Breast epithelium (tissue), 4 donors: ENCODE measurements at regions not wholly inside any gene's neighbourhood (a gene's known extent, or its start where the extent isn't known, plus 50 kb on each side); places are given as distances from the start of the nearest gene placed in this dataset.

Source experiments
- DNase-seq, 2 donors: peaks; one replicate each; pipeline ENCODE4 v3.0.0-alpha.2; 2019; ENCODE audit warnings: low spot score in 2 of 2
- H3K27ac ChIP-seq, 2 donors: fragments of 200-600 bp; sonication (generic) in 1 of 2; one replicate each; pipeline ENCODE4 v1.5.1; 2016 to 2019; ENCODE audit warnings: mild to moderate bottlenecking in 1 of 2
- H3K27me3 ChIP-seq, 2 donors: fragments of 200-600 bp; sonication (generic) in 1 of 2; one replicate each; pipeline versions ENCODE4 v1.5.1 to v1.6.0; 2017 to 2019; ENCODE audit warnings: control low read depth in 1 of 2, mild to moderate bottlenecking in 1 of 2
- H3K36me3 ChIP-seq: fragments of 200-600 bp; one replicate; pipeline ENCODE4 v1.5.1; 2019
- H3K4me1 ChIP-seq, 2 donors: fragments of 200-600 bp; sonication (generic); one replicate each; pipeline ENCODE4 v1.5.1; 2016 to 2019; ENCODE audit warnings: control low read depth in 1 of 2
- H3K4me3 ChIP-seq, 3 donors: fragments of 200-600 bp; sonication (generic); 1 replicate in 2 of 3; 2 replicates in 1 of 3; pipeline ENCODE4 v1.5.1; 2016 to 2019; ENCODE audit warnings: mild to moderate bottlenecking in 3 of 3, moderate library complexity in 2 of 3
- H3K9me3 ChIP-seq, 2 donors: fragments of 200-600 bp; sonication (generic) in 1 of 2; one replicate each; pipeline ENCODE4 v1.5.1; 2016 to 2019; ENCODE audit warnings: control low read depth in 1 of 2
- POLR2A ChIP-seq: fragments of 450-650 bp; IDR thresholded peaks from one replicate; pipeline ENCODE4 v1.6.1; 2016; ENCODE audit warnings: antibody characterized with exemption, mild to moderate bottlenecking, moderate library complexity
- POLR2AphosphoS5 ChIP-seq, 3 donors: sonication (generic); formaldehyde crosslinking; IDR thresholded peaks; one replicate each; pipeline ENCODE4 v1.6.1; 2017; ENCODE audit warnings: antibody characterized with exemption in 3 of 3
- intact Hi-C: fragments of 100-400 bp; cut with DNase I; formaldehyde crosslinking; loops from one replicate; pipeline ENCODE4 v1.15.1; 2023; ENCODE audit warnings: low total_unique reads
- TF ChIP-seq, protein P1 (sequence below), 3 donors: fragments of 450-650 bp; IDR thresholded peaks; one replicate each; pipeline ENCODE4 v1.5.1; 2016 to 2017; ENCODE audit warnings: antibody characterized with exemption in 3 of 3, mild to moderate bottlenecking in 3 of 3, moderate library complexity in 3 of 3

DNA sequence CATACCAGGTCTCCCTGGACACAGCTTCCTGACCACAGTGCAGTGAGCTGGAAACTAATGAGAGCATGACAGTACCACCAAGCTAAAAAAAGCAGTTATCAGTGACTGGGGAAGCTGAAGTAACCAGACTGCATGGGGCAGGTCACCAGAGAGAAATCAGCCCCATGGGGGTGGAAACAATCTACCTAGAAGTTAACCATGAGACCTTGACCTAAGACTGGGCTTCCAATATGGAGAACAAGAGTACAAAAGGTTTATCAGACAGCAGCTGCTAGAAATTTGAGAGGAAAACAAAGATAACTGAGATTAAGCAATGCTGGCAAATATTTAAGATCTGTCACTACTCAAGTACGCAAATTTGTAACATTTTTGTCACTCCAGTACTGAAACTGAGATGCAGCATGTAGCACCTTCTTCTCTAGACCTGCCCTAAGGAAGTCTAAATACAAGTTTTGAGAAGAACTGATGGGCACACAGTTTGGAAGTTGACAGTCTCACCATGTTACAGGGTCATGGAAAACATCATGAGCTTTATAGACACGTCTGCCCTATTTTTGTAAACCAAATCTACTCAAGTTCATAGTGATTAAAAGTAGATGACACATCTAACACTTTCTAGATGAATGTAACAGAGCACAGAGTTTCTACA, 2641.8 kb upstream of the PCDH20 start:
- TF ChIP-seq POLR2AphosphoS5 (IDR thresholded peaks at IDR 0.05) (no peak), POLR2A (no peak)
- TF ChIP-seq, protein P1, sequence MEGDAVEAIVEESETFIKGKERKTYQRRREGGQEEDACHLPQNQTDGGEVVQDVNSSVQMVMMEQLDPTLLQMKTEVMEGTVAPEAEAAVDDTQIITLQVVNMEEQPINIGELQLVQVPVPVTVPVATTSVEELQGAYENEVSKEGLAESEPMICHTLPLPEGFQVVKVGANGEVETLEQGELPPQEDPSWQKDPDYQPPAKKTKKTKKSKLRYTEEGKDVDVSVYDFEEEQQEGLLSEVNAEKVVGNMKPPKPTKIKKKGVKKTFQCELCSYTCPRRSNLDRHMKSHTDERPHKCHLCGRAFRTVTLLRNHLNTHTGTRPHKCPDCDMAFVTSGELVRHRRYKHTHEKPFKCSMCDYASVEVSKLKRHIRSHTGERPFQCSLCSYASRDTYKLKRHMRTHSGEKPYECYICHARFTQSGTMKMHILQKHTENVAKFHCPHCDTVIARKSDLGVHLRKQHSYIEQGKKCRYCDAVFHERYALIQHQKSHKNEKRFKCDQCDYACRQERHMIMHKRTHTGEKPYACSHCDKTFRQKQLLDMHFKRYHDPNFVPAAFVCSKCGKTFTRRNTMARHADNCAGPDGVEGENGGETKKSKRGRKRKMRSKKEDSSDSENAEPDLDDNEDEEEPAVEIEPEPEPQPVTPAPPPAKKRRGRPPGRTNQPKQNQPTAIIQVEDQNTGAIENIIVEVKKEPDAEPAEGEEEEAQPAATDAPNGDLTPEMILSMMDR (IDR thresholded peaks at IDR 0.05), result no peak
- intact Hi-C loops, result no loop called here
- no peaks in the 10 kb centered on the region for H3K4me1 ChIP-seq
- no peak overlapping the region for H3K27ac ChIP-seq
- no peaks in the 10 kb centered on the region for H3K27me3 ChIP-seq
- no peak overlapping the region for H3K4me3 ChIP-seq
- no peaks in the 10 kb centered on the region for H3K36me3 ChIP-seq
- H3K9me3 ChIP-seq, result no peaks in the 10 kb centered on the region
- DNase-seq, result no peak

DNA sequence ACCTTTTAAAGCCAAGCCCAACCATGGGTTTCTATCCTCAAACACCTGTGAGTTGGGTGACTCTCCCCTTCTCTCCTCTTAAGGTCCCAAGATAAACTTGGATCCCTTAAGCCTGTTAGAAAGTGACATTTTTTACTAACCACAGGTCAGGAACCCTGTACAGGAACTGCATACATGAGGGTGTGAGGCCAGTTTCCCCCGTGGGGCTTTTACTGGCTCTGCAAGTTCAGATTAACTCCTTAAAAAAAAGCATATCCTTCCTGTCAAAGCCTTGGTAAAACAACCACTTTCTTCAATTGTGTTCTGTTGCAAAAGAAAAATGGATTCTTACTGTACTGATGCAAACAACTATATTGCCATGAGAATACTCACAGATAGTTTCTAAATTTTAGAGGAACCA, 2638.7 kb upstream of the PCDH20 start:
- TF ChIP-seq POLR2A, result no peak
- TF ChIP-seq, protein P1 (IDR thresholded peaks at IDR 0.05), result no peak
- no peak for TF ChIP-seq POLR2AphosphoS5 (IDR thresholded peaks at IDR 0.05)
- no peak overlapping the region for H3K27ac ChIP-seq

DNA sequence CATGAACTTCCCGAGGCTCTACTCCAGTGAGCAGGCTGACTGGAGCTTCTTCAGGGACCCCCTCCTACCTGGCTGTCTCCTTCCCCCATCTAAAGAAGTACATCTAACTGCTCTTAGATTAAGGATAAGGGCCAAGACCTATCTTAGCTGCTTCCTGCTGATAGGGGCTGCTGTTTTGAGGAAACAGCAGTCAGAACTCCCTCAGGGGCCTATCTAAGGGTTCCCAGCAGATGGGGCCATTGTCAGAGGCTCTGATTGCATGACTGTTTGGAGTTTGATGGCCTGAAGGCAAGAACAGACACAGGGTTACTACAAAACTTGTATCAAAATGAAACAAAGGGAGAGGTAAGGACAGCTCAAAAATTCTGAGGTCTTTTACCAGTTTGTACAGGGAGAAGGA, 2636.9 kb upstream of the PCDH20 start:
- intact Hi-C loops, result no loop called here
- no peak for DNase-seq
- Histone ChIP-seq H3K36me3 (no peaks in the 10 kb centered on the region), H3K4me3 (no peak overlapping the region), H3K4me1 (no peaks in the 10 kb centered on the region), H3K27ac (no peak overlapping the region), H3K9me3 (no peaks in the 10 kb centered on the region), H3K27me3 (no peaks in the 10 kb centered on the region)
- TF ChIP-seq POLR2AphosphoS5 (IDR thresholded peaks at IDR 0.05) (no peak), POLR2A (no peak)
- TF ChIP-seq, protein P1 (IDR thresholded peaks at IDR 0.05), result no peak

More for the DNA sequence above, 2638.7 kb upstream of the PCDH20 start:
- no peaks in the 10 kb centered on the region for H3K36me3 ChIP-seq
- H3K9me3 ChIP-seq, result no peaks in the 10 kb centered on the region
- no peaks in the 10 kb centered on the region for H3K4me1 ChIP-seq
- intact Hi-C loops, result no loop called here
- no peaks in the 10 kb centered on the region for H3K27me3 ChIP-seq
- DNase-seq, result no peak
- no peak overlapping the region for H3K4me3 ChIP-seq

DNA sequence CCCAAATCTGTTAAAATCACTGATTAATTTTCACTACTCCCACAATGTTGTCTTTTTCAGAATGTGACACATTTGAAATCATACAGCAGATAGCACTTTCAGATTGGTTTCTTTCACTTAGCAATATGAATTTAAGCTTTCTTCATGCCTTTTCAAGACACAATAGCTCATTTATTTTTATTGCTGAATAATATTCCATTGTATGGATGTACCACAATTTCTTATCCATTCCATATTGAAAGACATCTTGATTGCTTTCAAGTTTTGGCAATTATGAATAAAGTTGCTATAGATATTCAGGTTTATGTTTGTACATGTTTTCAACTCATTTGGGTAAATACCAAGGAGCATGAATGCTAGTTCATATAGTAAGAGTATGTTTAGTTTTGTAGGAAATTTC, 2635.6 kb upstream of the PCDH20 start:
- no peak for DNase-seq
- Histone ChIP-seq H3K4me1 (no peaks in the 10 kb centered on the region), H3K27me3 (no peaks in the 10 kb centered on the region), H3K36me3 (no peaks in the 10 kb centered on the region), H3K4me3 (no peak overlapping the region), H3K27ac (no peak overlapping the region), H3K9me3 (no peaks in the 10 kb centered on the region)
- no peak for TF ChIP-seq POLR2AphosphoS5 (IDR thresholded peaks at IDR 0.05)
- TF ChIP-seq POLR2A, result no peak
- TF ChIP-seq, protein P1 (IDR thresholded peaks at IDR 0.05), result no peak
- intact Hi-C loops, result no loop called here

DNA sequence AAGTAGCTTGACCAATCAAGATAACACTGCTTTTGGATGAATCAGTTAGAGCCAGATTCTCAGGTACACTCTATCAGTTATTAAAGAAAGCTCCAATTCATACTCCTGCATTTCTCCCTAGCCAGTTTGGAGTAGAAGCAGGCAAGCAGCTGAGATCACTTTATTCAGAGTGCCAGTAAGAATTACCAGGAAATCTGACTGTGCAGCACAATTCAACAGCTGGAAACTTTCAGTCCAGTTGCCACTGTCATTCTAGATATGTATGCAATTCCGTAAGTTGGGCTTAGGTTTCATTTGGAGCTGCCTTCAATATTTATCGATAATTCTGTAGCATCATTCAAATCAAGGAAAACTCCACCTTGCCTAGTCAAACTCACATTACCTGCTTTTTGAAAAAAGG, 2625.6 kb upstream of the PCDH20 start:
- Histone ChIP-seq H3K27me3 (no peaks in the 10 kb centered on the region), H3K27ac (no peak overlapping the region), H3K9me3 (no peaks in the 10 kb centered on the region), H3K36me3 (no peaks in the 10 kb centered on the region), H3K4me3 (no peak overlapping the region), H3K4me1 (no peaks in the 10 kb centered on the region)
- no peak for DNase-seq
- intact Hi-C loops, result no loop called here
- TF ChIP-seq POLR2AphosphoS5 (IDR thresholded peaks at IDR 0.05) (no peak), POLR2A (no peak)
- TF ChIP-seq, protein P1 (IDR thresholded peaks at IDR 0.05), result no peak
